ENCODE measurements at regions not wholly inside any gene's neighbourhood (a gene's known extent, or its start where the extent isn't known, plus 50 kb on each side); places are given as distances from the start of the nearest gene placed in this dataset.

GRCh38 chr15:62566248-62566647, 401.2 kb upstream of the C2CD4B start:
- DNase-seq (ENCODE audit: low read depth in 2 of 3, low spot score in 2 of 3), result no peak

DNA sequence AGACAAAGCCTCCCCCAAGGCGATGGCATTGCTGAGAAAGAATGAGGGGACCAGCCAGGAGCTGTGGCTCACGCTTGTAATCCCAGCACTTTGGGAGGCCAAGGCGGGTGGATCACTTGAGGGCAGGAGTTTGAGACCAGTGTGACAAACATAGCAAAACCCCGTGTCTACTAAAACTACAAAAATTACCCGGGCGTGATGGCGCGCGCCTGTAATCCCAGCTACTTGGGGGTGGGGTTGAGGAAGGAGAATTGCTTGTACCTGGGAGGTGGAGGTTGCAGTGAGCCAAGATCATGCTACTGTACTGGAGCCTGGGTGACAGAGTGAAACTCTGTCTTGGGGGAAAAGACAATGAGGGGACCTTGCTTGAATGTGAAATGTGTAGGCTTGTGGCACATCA, 402.4 kb upstream of the C2CD4B start:
- no peak for DNase-seq (ENCODE audit: low read depth in 2 of 3, low spot score in 2 of 3)

GRCh38 chr15:62568004-62568403, 402.9 kb upstream of the C2CD4B start:
- no peak for DNase-seq (ENCODE audit: low read depth in 2 of 3, low spot score in 2 of 3)

- DNase-seq (ENCODE audit: low read depth in 2 of 3, low spot score in 2 of 3), result no peak
Measured at GRCh38 chr15:62568702-62569101, 403.6 kb upstream of the C2CD4B start.

DNA sequence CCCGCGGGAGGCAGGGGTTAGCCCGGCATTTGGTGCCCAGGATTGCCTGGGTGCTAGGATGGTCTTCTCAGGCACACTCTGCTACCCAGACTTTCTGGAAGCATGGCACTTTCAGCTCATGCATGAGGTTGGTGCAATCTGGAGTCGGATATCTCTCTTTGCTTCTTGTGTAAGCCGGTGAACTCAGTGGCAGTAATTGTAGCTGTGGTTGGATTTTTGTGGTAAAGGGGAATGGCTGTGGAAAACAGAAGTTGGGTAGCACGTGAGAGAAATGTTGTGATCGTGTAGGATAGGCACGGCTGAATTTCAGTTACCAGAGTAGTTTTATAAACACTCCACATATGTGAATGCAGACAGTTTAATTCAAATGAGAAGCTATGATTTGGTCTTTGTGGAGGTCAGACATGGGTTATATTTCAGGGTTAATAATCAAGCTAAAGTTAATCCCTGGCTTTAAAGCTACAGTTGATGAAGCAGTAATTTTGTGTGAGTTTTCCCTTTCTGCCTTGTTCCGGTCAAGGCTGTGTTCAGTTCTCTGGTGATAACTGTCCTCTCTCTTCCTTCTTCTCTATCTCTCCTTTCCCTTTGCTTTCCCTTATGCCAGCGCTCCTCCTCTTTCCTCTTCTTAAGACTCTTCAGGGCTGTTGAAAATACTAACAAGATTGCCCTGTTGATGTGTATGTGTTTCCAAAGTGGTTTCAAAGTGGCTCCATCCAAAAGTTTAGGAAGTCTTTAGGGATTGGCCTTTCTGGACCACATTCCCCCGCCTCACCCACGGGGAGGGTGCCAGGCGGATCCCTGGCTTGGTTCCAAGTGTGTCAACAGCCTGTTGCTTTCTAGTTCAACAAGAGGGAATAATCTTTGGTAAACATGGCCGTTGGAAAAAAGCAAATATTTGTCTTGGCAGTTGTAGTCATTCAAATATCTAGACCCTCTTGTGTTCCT, 404.6 kb upstream of the C2CD4B start:
- DNase-seq (ENCODE audit: low read depth in 2 of 3, low spot score in 2 of 3), result no peak

- no peak for DNase-seq (ENCODE audit: low read depth in 2 of 3, low spot score in 2 of 3)
Measured at GRCh38 chr15:62570405-62570783, 405.3 kb upstream of the C2CD4B start.

DNA sequence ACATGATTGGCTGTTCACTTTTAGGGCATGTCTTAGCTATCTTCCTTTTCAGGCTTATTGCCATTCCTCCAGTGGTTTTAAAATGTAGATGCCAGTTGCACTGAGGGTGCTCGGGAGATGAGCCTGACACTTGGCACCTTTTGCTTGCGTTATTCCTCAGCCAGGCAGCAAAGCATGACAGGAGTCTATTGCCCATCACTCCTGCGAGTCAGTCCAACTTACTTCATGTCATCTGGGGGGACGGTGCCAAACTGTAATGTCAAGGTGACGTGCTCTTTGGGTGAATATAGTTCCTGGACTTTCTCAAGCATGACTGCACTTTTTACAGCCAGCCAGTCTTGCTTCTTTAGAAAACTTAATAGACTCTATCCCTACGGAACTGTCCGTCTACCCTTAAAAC, 406.0 kb upstream of the C2CD4B start:
- DNase-seq (ENCODE audit: low read depth in 2 of 3, low spot score in 2 of 3), result no peak

- DNase-seq (ENCODE audit: low read depth in 2 of 3, low spot score in 2 of 3), result no peak
Measured at GRCh38 chr15:62572797-62573196, 407.7 kb upstream of the C2CD4B start.

DNA sequence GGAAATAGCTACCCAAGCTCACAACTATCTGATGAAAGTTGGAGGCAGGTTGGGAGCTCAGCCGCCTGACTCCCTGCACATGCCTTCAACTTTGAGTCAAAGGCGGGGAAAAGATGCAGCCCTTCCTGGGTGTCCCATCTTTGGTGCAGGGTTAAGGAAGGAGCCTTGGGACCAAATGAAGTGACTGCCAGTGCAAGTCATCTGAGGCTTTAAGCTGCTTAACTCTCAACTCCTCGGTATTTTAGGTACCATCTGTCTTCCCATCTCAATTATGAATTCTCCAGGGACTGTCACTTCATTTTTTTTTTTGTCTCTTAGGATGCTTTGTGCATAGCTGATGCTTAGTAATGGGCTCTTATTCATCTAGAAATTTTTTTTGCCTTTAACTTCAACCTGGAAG, 408.8 kb upstream of the C2CD4B start:
- no peak for DNase-seq (ENCODE audit: low read depth in 2 of 3, low spot score in 2 of 3)

DNA sequence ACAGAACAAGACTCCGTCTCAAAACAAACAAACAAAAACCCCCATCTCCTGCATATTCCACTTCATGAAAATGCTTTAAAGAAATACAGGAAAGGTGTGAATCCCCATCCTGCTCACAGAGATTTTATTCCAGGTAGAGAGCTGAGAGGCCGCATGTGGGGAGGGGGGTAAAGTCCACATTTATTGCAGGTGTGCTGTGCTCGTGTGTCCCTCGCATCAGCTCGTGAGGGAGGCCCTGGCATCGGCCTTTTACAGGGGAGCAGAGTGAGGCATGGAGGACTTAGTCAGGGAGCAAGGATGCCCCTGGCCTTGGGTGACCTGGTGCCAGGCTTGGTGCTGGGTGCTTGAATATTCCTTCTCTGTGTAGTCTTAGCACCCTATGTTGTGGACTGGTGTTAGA, 413.5 kb upstream of the C2CD4B start:
- DNase-seq (ENCODE audit: low read depth in 2 of 3, low spot score in 2 of 3), result no peak

- DNase-seq (ENCODE audit: low read depth in 2 of 3, low spot score in 2 of 3), result no peak
Measured at GRCh38 chr15:62578960-62579359, 413.9 kb upstream of the C2CD4B start.

DNA sequence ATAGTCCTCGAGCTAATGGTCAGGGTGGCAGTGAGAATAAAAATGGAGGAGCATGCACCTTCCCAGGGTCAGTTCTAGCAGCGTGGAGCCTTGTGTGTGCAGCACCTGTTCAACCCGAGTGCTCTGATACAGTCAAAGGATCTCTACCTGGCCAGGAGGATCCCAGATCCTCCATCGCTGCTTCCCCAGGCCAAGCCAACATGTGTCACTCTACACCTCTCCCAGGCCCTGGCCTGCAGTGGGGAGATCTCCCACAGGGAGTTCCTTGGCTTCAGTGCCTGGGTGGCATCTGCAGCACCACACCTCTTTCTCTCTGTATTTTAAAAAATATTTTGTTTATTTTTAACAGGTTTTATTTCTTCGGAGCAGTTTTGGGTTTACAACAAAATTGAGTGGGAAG, 414.8 kb upstream of the C2CD4B start:
- no peak for DNase-seq (ENCODE audit: low read depth in 2 of 3, low spot score in 2 of 3)

DNA sequence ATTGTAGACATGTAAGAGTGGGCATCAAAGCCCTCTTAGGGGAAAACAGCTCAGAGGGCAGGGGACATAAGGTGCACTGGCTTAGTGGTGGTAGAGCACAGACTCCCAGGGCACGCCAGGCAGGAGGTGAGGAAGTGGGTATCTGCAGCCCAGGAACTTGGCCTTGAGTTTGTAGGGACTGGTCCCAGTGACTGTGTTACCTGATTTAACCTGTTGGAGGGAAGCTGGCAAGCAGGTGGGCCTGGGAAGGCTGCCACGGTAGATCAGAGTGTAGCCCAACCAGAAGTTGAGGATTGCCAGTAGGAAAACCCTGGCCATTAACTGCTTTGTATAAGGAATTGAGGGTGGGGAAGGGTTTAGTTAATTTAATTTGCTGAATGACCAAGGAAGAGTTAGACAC, 417.5 kb upstream of the C2CD4B start:
- no peak for DNase-seq (ENCODE audit: low read depth in 2 of 3, low spot score in 2 of 3)

DNA sequence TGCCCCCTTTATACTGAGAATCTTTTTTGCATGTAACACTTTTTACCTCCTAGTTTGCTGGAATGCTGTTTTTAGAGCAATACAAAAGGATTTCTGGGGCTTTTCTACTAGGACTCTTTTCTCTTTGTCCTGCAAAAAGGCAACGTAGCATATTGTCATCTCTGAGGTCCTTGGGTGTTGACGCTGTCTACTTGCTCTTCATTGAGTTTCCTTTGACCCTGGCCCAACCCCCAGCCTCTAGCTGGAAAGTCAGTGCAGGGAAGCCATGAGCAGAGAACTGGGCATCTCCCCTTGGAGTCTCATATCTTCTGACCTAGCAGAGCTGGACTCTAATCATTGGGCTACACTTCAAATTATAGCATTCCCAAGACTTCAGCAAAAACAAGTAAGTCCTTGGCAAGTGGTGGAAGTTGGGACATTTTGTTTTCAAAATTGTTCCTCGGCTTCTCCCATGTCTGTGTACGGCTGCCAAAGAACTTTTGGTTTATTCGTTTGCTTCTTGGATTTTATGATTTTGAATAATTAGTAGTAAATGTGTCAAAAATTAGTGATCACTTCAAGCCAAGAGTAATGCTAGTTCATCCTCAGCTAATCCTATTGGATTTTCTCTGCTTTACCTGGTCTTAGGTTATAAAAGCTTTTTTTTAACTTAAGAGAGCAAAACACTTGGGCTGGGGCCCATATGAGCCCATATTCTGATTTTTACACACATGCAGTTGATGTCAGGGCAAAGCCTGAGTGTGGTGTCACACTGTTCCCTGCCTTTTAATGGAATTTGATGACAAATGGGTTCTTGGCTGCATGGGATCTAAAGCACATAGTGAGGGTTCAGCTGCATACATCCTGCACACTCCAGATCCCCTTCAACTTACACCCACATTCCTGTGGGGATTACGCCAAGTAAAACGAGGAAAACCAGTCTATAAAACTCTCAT, 419.5 kb upstream of the C2CD4B start:
- no peak for DNase-seq (ENCODE audit: low read depth in 2 of 3, low spot score in 2 of 3)

DNA sequence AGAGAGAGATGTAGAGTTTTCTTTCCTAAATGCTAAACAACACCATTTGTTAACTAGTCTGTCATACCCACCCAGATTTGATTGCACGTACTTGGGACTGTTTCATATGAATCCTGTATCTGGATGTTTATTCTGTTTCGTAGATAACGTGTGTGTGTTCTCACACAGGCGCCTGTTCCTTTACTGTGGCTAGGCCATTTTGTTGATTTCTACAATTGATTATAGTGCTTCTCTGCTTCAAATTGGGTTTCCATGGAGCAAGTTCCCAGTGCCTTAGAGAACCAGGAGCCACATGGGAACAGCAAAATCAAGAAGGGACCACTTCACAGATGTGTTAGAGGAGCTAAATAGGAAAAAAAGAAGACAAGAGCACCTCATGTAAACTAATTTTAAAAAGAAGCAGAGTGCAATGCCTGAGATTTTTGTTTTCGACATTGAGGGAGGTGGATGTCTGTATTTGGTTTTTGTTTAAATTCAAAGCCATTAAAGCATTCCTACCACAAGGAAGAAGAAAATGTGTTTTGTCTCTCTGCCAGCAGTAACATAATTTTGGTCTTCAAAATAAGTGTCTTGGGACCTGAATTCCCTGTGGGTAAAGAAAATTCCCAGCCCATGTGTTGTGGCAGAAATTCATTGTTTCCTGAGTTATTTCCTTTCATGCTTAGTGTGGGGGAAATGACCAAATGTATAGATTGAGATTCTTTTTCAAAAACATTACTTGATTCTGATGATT, 424.0 kb upstream of the C2CD4B start:
- DNase-seq (ENCODE audit: low read depth in 2 of 3, low spot score in 2 of 3), result no peak

DNA sequence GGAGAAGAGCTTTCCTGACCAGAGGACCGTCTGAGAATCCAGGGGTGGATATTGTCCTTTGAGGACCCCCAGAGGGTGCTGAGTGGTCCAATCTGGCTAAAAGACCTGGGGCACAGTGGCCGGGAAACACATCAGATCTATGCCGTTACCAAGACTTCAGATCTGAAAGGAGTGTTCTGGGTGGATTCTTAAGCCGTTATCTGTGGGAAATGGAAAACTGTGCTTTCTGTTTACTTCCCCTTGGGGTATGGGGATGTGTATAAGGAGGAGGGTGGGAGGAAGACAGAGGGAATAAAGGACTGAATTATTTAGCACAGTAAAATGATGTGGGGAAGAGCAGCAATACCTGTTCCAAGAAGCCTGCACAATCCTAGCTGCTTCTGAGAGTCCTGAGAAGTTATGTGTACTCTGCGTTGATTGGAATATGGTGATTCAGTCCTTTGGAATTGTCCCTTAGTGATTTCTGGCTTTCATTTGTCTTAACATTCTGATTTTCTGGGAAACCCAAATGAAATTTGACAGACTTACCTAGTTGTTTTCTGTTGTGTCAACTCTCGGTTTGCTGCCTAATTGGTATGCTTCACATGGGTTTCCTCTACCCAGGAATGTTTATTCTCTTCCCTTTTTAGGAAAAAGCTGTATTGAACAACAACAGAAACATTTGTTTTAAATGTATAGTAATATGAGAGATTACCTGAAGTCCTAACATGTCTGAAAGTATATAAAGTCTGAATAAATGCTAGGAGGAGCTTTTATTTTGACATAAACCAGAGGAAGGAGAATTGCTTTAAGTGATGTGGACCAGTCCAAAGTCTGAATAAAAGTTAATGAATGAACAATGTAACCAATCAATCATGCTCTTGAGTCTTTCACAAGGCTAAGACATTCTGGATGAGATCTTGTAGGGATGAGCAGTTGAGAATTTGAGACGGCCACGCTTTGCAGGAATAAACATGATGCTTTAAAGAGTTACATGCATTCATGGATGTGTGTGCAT, 427.1 kb upstream of the C2CD4B start:
- DNase-seq (ENCODE audit: low read depth in 2 of 3, low spot score in 2 of 3), result no peak

DNA sequence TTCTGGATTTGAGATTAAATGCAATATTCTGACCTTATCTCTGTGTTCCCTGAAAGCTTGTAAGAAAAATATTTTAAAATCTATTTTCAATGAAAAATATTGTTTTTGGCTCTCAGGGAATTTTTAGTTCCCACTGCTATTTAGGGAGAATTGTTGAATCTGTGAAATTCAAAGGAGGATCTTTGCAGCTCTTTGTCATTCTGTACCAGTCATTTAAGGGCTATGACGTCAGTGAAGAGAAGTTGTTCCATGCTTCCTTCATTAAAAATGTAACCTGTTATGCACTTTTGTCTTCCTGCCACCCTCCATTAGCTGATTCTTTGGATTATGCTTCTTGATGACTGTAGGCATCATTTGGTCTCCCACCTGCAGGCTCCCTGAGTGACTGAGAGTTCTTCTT, 427.8 kb upstream of the C2CD4B start:
- DNase-seq (ENCODE audit: low read depth in 2 of 3, low spot score in 2 of 3), result no peak

DNA sequence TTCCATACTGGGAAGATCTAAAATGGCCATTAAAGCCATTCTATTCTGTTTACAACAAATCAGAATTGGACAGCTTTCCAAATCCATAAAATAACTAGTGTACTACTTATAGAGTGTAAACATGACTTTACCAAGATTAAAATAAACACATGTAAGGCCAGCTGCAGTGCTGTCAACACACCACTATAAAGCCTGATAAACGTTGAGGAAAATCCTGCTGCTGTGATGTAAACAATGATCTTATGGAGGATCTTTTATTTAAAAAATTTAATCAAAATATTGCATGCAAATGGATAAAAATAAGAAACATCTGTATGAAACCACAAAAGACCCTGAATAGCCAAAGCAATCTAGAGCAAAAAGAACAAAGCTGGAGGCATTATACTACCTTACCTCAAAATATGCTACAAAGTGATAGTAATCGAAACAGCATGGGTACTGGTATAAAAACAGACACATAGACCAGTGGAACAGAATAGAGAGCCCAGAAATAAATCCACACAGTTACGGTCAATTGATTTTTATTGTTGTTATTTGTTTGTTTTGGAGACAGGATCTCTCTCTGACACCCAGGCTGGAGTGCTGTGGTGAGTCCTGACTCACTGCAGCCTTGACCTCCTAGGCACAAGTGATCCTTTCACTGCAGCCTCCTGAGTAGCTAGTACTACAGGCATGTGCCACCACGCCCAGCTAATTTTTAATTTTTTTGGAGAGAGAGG, 428.8 kb upstream of the C2CD4B start:
- DNase-seq (ENCODE audit: low read depth in 2 of 3, low spot score in 2 of 3), result no peak

- DNase-seq (ENCODE audit: low read depth in 2 of 3, low spot score in 2 of 3), result no peak
Measured at GRCh38 chr15:62598217-62598616, 433.1 kb upstream of the C2CD4B start.
